ENCODE measurements at regions not wholly inside any gene's neighbourhood (a gene's known extent, or its start where the extent isn't known, plus 50 kb on each side); places are given as distances from the start of the nearest gene placed in this dataset.
"Not testable (repeated sequence)": the region's sequence is repeated elsewhere in the genome, so short reads cannot be mapped to it uniquely, and the experiment has no call there.

- CTCF ChIA-PET, result no interaction called here
- H3K27ac ChIP-seq (ENCODE audit: low read length), result no peak overlapping the region
- no peak overlapping the region for H3K4me2 ChIP-seq (ENCODE audit: low read length)
- no peak for TF ChIP-seq CTCF (conservative IDR thresholded peaks at IDR 0.05; ENCODE audit: low read depth, low read length)
- no peak for TF ChIP-seq EZH2phosphoT487 (IDR thresholded peaks at IDR 0.05; ENCODE audit: borderline replicate concordance, low read length)
- no peak for TF ChIP-seq EZH2 (IDR thresholded peaks at IDR 0.05; ENCODE audit: low read length, unreplicated experiment)
- H3K36me3 ChIP-seq (ENCODE audit: low read depth, low read length), result no peaks in the 10 kb centered on the region
- intact Hi-C loops (cut with micrococcal nuclease), result no loop called here
- POLR2A ChIA-PET (ENCODE audit: unreplicated experiment), result no interaction called here
- H3K4me1 ChIP-seq (ENCODE audit: insufficient read depth, low read length), result no peaks in the 10 kb centered on the region
- H3K4me3 ChIP-seq (ENCODE audit: low read length), result no peak overlapping the region
- H4K20me1 ChIP-seq (ENCODE audit: low read length), result no peaks in the 10 kb centered on the region
- H3K9me3 ChIP-seq (ENCODE audit: low read length), result no peaks in the 10 kb centered on the region
- H3K9me2 ChIP-seq (replicated peaks; ENCODE audit: low read length), result no peaks in the 10 kb centered on the region
- BruUV-seq (replicated peaks), result no TSS peak
- no peak overlapping the region for H3K9ac ChIP-seq (ENCODE audit: low read length)
- ATAC-seq (no peak), DNase-seq (no peak)
- no peaks in the 10 kb centered on the region for H3K27me3 ChIP-seq (ENCODE audit: low read length)
- H3F3A ChIP-seq (ENCODE audit: low read length, unreplicated experiment), result no peaks in the 10 kb centered on the region
- H2AFZ ChIP-seq (ENCODE audit: low read length), result no peak overlapping the region
- no peaks in the 10 kb centered on the region for H3K79me2 ChIP-seq (ENCODE audit: low read length)
Observed at GRCh38 chr14:48704639-48705038, 881.5 kb downstream of the RPS29 start.

GRCh38 chr14:48703728-48704467 lies 882.3 kb downstream of the RPS29 start:
- H3K4me1 ChIP-seq (ENCODE audit: insufficient read depth, low read length), result no peaks in the 10 kb centered on the region
- no peak for DNase-seq
- no peak for ATAC-seq
- H3F3A ChIP-seq (ENCODE audit: low read length, unreplicated experiment), result no peaks in the 10 kb centered on the region
- H3K4me3 ChIP-seq (ENCODE audit: low read length), result no peak overlapping the region
- H4K20me1 ChIP-seq (ENCODE audit: low read length), result no peaks in the 10 kb centered on the region
- no TSS peak for BruUV-seq (replicated peaks)
- no peaks in the 10 kb centered on the region for H3K36me3 ChIP-seq (ENCODE audit: low read depth, low read length)
- no peak overlapping the region for H3K4me2 ChIP-seq (ENCODE audit: low read length)
- no peak overlapping the region for H3K9ac ChIP-seq (ENCODE audit: low read length)
- H3K9me3 ChIP-seq (ENCODE audit: low read length), result no peaks in the 10 kb centered on the region
- POLR2A ChIA-PET (ENCODE audit: unreplicated experiment), result no interaction called here
- CTCF ChIA-PET, result no interaction called here
- no peaks in the 10 kb centered on the region for H3K79me2 ChIP-seq (ENCODE audit: low read length)
- no peak overlapping the region for H2AFZ ChIP-seq (ENCODE audit: low read length)
- H3K27me3 ChIP-seq (ENCODE audit: low read length), result no peaks in the 10 kb centered on the region
- TF ChIP-seq EZH2phosphoT487 (IDR thresholded peaks at IDR 0.05; ENCODE audit: borderline replicate concordance, low read length) (no peak), EZH2 (IDR thresholded peaks at IDR 0.05; ENCODE audit: low read length, unreplicated experiment) (no peak), CTCF (conservative IDR thresholded peaks at IDR 0.05; ENCODE audit: low read depth, low read length) (no peak)
- intact Hi-C loops (cut with micrococcal nuclease), result no loop called here
- no peaks in the 10 kb centered on the region for H3K9me2 ChIP-seq (replicated peaks; ENCODE audit: low read length)
- H3K27ac ChIP-seq (ENCODE audit: low read length), result no peak overlapping the region

GRCh38 chr14:48697362-48697761 lies 888.8 kb downstream of the RPS29 start:
- H3K36me3 ChIP-seq (ENCODE audit: low read depth, low read length); H2AFZ ChIP-seq (ENCODE audit: low read length); POLR2A ChIA-PET (ENCODE audit: unreplicated experiment); ATAC-seq; H3K9me3 ChIP-seq (ENCODE audit: low read length); H3K4me3 ChIP-seq (ENCODE audit: low read length); CTCF ChIA-PET; DNase-seq; H3K4me1 ChIP-seq (ENCODE audit: insufficient read depth, low read length); H3K9ac ChIP-seq (ENCODE audit: low read length); intact Hi-C loops (cut with micrococcal nuclease); H3K4me2 ChIP-seq (ENCODE audit: low read length); H3K79me2 ChIP-seq (ENCODE audit: low read length); H3K27ac ChIP-seq (ENCODE audit: low read length); H3F3A ChIP-seq (ENCODE audit: low read length, unreplicated experiment); BruUV-seq (replicated peaks); H4K20me1 ChIP-seq (ENCODE audit: low read length); H3K27me3 ChIP-seq (ENCODE audit: low read length); H3K9me2 ChIP-seq (replicated peaks; ENCODE audit: low read length): not testable (repeated sequence)
